ENCODE measurements at regions not wholly inside any gene's neighbourhood (a gene's known extent, or its start where the extent isn't known, plus 50 kb on each side); places are given as distances from the start of the nearest gene placed in this dataset.

DNA sequence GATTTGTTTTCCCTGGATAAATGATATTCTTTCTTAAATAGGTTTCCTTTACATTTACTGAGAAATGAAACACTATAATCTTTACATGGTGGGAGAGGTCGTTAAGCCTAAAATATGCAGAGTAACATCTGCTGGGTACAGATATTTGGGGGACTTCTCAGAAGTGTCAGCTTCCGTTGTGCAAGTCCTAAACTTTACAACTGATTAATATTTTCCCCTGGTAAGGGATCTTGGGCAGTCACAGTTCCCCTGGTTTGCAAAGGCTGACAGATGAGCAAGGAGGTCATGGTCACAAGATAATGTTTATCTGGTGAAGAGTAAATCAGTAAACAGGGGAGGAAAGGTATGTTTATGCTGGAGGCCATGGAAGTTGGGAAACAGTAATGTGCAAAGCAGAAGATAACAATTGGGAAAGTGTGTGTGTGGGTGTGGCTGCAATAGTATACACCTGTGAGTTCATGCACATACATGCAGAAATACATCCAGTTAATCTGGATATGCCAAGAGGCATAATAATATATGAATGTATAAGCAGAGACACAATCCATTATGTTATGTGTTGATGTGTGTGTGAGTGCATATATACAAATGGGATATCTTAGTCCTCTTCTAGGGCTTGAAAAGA lies 508.2 kb upstream of the FAM241A start:
- no peak overlapping the region for H3K4me3 ChIP-seq (replicated peaks; ENCODE audit: low read depth, low read length)
- no peak for DNase-seq (ENCODE audit: extremely low read depth, low read depth)
- TF ChIP-seq, protein P1, sequence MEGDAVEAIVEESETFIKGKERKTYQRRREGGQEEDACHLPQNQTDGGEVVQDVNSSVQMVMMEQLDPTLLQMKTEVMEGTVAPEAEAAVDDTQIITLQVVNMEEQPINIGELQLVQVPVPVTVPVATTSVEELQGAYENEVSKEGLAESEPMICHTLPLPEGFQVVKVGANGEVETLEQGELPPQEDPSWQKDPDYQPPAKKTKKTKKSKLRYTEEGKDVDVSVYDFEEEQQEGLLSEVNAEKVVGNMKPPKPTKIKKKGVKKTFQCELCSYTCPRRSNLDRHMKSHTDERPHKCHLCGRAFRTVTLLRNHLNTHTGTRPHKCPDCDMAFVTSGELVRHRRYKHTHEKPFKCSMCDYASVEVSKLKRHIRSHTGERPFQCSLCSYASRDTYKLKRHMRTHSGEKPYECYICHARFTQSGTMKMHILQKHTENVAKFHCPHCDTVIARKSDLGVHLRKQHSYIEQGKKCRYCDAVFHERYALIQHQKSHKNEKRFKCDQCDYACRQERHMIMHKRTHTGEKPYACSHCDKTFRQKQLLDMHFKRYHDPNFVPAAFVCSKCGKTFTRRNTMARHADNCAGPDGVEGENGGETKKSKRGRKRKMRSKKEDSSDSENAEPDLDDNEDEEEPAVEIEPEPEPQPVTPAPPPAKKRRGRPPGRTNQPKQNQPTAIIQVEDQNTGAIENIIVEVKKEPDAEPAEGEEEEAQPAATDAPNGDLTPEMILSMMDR (IDR thresholded peaks at IDR 0.05; ENCODE audit: low read depth, low read length, missing control alignments), result no peak

DNA sequence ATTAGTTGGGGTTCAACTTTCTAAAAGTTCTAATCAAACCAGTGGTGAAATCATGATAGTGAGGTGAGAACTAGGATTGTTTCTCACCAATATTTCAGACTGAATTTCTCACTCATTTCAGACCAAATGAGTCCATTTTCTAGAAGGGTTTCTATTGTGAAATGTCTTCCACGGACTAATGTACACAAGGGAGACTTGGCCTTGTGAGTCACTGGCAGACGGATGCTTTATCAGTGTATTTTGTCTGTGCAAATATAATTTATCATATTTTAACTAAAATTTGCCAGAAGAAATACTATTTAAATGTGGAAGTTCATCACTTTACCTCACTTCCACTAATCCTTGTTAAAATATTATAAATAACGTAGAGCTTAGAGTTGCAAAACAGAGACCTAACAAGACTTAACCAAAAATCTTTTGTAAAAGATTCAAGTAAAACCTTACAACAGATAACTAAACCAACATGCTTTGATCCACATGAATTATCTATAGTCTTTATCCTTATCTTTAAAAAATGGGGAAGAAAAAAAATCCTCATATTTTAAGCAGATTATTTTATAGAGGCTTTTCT lies 506.0 kb upstream of the FAM241A start:
- DNase-seq (ENCODE audit: extremely low read depth, low read depth), result no peak
- H3K4me3 ChIP-seq (replicated peaks; ENCODE audit: low read depth, low read length), result no peak overlapping the region
- TF ChIP-seq, protein P1 (IDR thresholded peaks at IDR 0.05; ENCODE audit: low read depth, low read length, missing control alignments), result no peak

GRCh38 chr4:111639876-111640275 lies 505.4 kb upstream of the FAM241A start:
- TF ChIP-seq, protein P1 (IDR thresholded peaks at IDR 0.05; ENCODE audit: low read depth, low read length, missing control alignments), result no peak
- H3K4me3 ChIP-seq (replicated peaks; ENCODE audit: low read depth, low read length), result no peak overlapping the region
- no peak for DNase-seq (ENCODE audit: extremely low read depth, low read depth)

DNA sequence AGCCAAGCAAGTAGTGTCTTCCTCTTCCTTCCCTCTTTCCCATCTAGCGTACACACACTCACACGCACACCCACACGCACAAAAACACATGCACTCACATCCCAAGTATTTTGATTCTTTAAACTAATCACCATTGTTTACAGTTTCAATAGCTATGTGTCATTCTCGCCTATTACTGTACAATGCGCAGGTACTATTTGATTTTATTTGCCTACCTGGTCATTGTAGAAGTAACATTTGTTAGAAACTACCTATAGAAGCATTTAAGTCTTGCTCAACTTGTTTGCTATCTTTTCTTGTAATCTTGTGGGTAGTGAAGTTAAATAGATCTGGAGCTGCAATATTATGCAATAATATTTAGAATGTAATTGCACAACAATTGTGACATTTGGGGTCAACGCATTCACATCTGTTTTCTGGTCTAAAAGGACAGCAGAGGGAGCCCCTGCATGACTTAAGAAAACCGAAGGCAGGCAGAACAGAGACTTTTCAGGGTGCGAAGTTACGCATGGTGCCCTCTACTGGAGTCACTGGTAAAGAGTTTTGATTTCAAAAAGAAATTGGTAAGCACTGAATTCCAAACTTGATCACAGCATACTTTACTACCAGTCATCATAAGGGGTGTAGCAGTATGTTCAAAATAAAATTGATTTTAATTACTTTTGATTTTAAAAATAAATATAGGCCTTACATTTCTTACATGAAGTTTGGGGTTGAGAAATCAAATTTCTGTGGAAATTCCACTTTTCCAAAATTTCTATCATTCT lies 503.3 kb upstream of the FAM241A start:
- TF ChIP-seq, protein P1 (IDR thresholded peaks at IDR 0.05; ENCODE audit: low read depth, low read length, missing control alignments), result peak; percentile 95
- peak; percentile 87 for DNase-seq (ENCODE audit: extremely low read depth, low read depth)
- no peak overlapping the region for H3K4me3 ChIP-seq (replicated peaks; ENCODE audit: low read depth, low read length)

DNA sequence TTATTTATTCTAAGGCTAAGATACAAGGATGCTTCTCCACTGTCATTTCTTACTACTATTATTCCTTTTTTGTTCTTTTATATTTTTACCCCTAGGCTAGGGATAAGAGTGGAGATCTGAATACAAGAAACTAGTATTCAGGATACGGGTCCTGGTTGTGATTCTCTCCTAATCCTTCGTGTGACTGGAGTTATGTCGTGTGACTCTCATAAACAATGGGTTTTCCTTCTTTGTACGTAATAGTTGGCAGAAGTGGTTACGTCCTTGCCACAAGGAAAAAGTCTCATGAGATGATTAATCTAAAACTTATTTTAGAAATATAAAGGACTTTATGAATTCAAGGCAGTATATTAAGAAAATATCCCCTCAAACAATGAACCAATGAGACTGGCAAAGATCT lies 497.2 kb upstream of the FAM241A start:
- no peak overlapping the region for H3K4me3 ChIP-seq (replicated peaks; ENCODE audit: low read depth, low read length)
- DNase-seq (ENCODE audit: extremely low read depth, low read depth), result no peak
- TF ChIP-seq, protein P1 (IDR thresholded peaks at IDR 0.05; ENCODE audit: low read depth, low read length, missing control alignments), result no peak

DNA sequence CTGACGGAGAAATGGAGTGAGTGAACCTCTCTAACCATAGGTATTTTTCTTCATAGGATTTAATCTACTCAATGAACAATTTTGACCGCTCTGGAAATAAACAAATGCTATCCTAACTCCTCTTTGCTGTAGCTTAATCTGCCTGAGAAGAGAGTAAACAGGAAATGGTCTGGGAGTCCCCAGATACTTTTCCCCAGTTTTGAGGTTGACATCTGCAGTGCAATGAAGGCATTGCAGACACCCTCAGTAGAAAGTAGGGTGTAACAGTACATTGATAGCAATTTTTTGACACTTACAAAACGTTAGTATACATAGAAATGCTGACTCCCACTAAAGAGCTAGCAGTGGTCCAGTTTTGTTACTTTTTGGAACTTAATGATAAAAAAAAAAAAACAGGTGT lies 495.9 kb upstream of the FAM241A start:
- DNase-seq (ENCODE audit: extremely low read depth, low read depth), result no peak
- no peak overlapping the region for H3K4me3 ChIP-seq (replicated peaks; ENCODE audit: low read depth, low read length)
- TF ChIP-seq, protein P1 (IDR thresholded peaks at IDR 0.05; ENCODE audit: low read depth, low read length, missing control alignments), result no peak

All from HFF-Myc (cell line).